Peyer's patch (tissue), 4 donors: ENCODE measurements at regions not wholly inside any gene's neighbourhood (a gene's known extent, or its start where the extent isn't known, plus 50 kb on each side); places are given as distances from the start of the nearest gene placed in this dataset.

ENCODE experiments used
- DNase-seq, 3 donors: peaks; one replicate each; pipeline ENCODE4 v3.0.0-alpha.2; 2017 to 2019
- H3K27ac ChIP-seq, 4 donors: fragments of 200-600 bp; sonication (generic); one replicate each; pipeline ENCODE4 v1.5.1; 2016 to 2019
- H3K27me3 ChIP-seq, 2 donors: fragments of 200-600 bp; sonication (generic); one replicate each; pipeline ENCODE4 v1.5.1; 2019
- H3K36me3 ChIP-seq, 3 donors: fragments of 200-600 bp; sonication (generic); one replicate each; pipeline ENCODE4 v1.5.1; 2016 to 2019
- H3K4me1 ChIP-seq, 4 donors: fragments of 200-600 bp; sonication (generic); one replicate each; pipeline ENCODE4 v1.5.1; 2016 to 2019
- H3K4me3 ChIP-seq, 4 donors: fragments of 200-600 bp; sonication (generic); 1 replicate in 3 of 4; 2 replicates in 1 of 4; pipeline ENCODE4 v1.5.1; 2016 to 2019; ENCODE audit warnings: mild to moderate bottlenecking in 1 of 4
- H3K9me3 ChIP-seq, 4 donors: fragments of 200-600 bp; sonication (generic); one replicate each; pipeline ENCODE4 v1.5.1; 2016 to 2019; ENCODE audit warnings: mild to moderate bottlenecking in 1 of 4
- POLR2A ChIP-seq, 2 donors: fragments of 450-650 bp; IDR thresholded peaks; one replicate each; pipeline ENCODE4 v1.5.1; 2017; ENCODE audit warnings: antibody characterized with exemption in 2 of 2, mild to moderate bottlenecking in 2 of 2, moderate library complexity in 2 of 2
- TF ChIP-seq, protein P1 (sequence below), 6 experiments: fragments of 450-650 bp in 4 of 6; fragments of 200-600 bp in 2 of 6; sonication (generic) in 1 of 6; IDR thresholded peaks; one replicate each; pipeline ENCODE4 v1.5.1; 2017 to 2019; ENCODE audit warnings: antibody characterized with exemption in 6 of 6, mild to moderate bottlenecking in 3 of 6, moderate library complexity in 1 of 6

DNA sequence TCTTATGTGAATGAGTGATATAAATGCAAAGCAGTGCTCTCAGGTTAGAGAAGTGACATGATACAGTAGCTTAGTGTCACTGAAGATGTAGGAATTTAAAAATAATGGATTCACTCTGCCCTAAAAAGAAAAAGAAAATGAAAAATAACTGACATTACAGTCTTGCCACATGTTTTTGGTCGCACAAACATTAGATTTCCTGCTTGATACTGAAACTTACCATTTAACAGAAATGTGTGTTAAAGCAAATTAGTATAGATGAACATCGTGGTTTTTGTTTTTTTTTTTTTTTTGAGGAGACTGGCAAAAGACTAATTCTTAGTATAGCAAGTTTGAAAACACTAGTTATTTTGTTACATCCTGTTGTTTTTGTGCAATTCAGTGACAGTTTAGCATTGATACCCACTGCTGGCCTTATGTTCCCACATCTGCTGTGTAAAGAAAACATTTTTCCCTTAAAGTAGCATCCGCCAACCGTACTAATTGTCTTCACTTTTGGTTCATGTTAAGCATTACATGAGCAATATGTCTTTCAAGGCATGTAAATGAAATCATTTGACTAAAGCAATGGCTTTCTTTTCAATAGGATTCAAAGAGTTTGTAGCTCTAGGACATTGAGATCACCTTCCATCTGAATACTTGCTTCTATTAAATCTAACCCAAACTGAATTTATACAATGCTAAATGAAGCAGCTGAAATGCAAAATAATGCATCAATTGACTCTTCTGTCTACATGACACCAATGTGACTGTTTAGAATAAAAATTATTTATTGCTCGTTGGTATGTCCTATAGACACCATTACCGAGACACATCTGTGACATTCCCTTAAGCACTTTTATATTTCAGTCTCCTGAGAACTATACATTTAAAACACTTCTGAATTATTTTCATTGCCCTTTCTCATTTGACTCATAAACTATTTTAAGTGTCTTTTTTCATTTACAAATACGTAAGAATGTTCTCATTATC is 859.1 kb downstream of the MAT2B start:
- Histone ChIP-seq H3K9me3 (no peaks in the 10 kb centered on the region), H3K36me3 (no peaks in the 10 kb centered on the region), H3K4me3 (no peak overlapping the region), H3K27me3 (no peaks in the 10 kb centered on the region), H3K27ac (no peak overlapping the region), H3K4me1 (no peaks in the 10 kb centered on the region)
- no peak for DNase-seq
- TF ChIP-seq, protein P1, sequence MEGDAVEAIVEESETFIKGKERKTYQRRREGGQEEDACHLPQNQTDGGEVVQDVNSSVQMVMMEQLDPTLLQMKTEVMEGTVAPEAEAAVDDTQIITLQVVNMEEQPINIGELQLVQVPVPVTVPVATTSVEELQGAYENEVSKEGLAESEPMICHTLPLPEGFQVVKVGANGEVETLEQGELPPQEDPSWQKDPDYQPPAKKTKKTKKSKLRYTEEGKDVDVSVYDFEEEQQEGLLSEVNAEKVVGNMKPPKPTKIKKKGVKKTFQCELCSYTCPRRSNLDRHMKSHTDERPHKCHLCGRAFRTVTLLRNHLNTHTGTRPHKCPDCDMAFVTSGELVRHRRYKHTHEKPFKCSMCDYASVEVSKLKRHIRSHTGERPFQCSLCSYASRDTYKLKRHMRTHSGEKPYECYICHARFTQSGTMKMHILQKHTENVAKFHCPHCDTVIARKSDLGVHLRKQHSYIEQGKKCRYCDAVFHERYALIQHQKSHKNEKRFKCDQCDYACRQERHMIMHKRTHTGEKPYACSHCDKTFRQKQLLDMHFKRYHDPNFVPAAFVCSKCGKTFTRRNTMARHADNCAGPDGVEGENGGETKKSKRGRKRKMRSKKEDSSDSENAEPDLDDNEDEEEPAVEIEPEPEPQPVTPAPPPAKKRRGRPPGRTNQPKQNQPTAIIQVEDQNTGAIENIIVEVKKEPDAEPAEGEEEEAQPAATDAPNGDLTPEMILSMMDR (IDR thresholded peaks at IDR 0.05), result no peak
- no peak for TF ChIP-seq POLR2A (IDR thresholded peaks at IDR 0.05)

DNA sequence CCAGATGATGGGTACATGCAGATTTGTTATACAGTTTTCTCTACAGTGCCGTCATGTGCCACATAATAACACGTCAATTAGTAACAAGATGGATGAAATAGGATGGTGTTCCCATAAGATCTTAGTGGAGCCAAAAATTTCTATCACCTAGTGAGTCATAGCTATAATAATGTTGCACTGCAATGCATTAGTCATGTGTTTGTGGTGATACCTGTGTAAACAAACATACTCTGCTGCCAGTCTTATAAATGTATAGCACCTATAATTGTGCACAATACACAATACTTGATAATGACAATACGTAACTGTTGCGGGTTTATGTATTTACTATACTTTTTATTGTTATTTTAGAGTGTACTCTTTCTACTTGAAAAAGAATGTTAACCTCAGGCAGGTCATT is 865.4 kb downstream of the MAT2B start:
- TF ChIP-seq, protein P1 (IDR thresholded peaks at IDR 0.05), result no peak
- no peak for TF ChIP-seq POLR2A (IDR thresholded peaks at IDR 0.05)
- DNase-seq, result no peak

DNA sequence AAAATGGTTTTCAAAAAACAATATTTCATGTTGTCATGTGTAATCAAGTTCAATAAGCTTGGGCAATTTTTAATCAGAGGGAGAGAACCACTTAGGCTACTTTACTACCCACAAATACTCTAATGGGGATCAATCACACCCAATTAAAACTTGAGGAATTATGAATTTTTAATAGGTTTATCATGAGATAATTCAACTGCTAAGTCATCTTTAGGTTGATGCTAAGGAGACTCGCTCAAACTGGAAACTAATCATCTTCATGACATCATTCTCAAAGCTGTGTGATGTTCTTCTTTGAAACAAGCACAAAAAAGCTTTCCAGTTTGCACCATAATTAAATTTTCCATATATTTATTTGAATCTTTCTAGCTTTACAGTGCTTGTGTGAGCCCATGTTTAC is 867.5 kb downstream of the MAT2B start:
- Histone ChIP-seq H3K27me3 (no peaks in the 10 kb centered on the region), H3K36me3 (no peaks in the 10 kb centered on the region), H3K27ac (no peak overlapping the region), H3K4me1 (no peaks in the 10 kb centered on the region), H3K9me3 (no peaks in the 10 kb centered on the region), H3K4me3 (no peak overlapping the region)
- DNase-seq, result no peak
- TF ChIP-seq, protein P1 (IDR thresholded peaks at IDR 0.05), result no peak

More for the DNA sequence above, 865.4 kb downstream of the MAT2B start:
- Histone ChIP-seq H3K4me1 (no peaks in the 10 kb centered on the region), H3K9me3 (no peaks in the 10 kb centered on the region), H3K27me3 (no peaks in the 10 kb centered on the region), H3K36me3 (no peaks in the 10 kb centered on the region), H3K4me3 (no peak overlapping the region), H3K27ac (no peak overlapping the region)

GRCh38 chr5:164373876-164374275 is 868.5 kb downstream of the MAT2B start:
- Histone ChIP-seq H3K4me1 (no peaks in the 10 kb centered on the region), H3K9me3 (no peaks in the 10 kb centered on the region), H3K4me3 (no peak overlapping the region), H3K27me3 (no peaks in the 10 kb centered on the region), H3K27ac (no peak overlapping the region), H3K36me3 (no peaks in the 10 kb centered on the region)
- TF ChIP-seq, protein P1 (IDR thresholded peaks at IDR 0.05), result no peak
- no peak for TF ChIP-seq POLR2A (IDR thresholded peaks at IDR 0.05)
- no peak for DNase-seq

GRCh38 chr5:164375051-164375450 is 869.6 kb downstream of the MAT2B start:
- Histone ChIP-seq H3K27ac (no peak overlapping the region), H3K36me3 (no peaks in the 10 kb centered on the region), H3K9me3 (no peaks in the 10 kb centered on the region), H3K4me3 (no peak overlapping the region), H3K27me3 (no peaks in the 10 kb centered on the region), H3K4me1 (no peaks in the 10 kb centered on the region)
- no peak for DNase-seq
- TF ChIP-seq POLR2A (IDR thresholded peaks at IDR 0.05), result no peak
- TF ChIP-seq, protein P1 (IDR thresholded peaks at IDR 0.05), result no peak
